ENCODE measurements at regions not wholly inside any gene's neighbourhood (a gene's known extent, or its start where the extent isn't known, plus 50 kb on each side); places are given as distances from the start of the nearest gene placed in this dataset.
"Not testable (repeated sequence)": the region's sequence is repeated elsewhere in the genome, so short reads cannot be mapped to it uniquely, and the experiment has no call there.

DNA sequence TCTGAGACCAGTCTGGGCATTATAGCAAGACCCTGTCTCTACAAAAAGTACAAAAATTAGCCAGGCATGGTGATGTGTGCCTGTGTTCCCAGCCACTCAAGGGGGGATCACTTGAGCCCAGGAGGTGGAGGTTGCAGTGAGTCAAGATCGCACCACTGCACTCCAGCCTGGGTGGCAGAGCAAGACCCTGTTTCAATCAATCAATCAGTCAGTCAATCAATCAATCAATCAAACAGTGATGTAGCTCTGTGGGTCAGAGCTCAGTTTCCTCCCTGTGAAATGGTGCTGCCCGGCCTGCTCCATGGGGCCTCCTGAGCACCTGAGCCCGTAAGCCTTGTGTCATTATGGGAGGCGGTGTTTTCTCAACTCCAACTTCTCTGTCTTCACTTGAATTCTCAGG is 167.1 kb upstream of the CIBAR2 start:
- no peak overlapping the region for H3K4me3 ChIP-seq (ENCODE audit: low read depth in 1 of 2, low read length in 2 of 2)
- H3K4me1 ChIP-seq (ENCODE audit: control insufficient read depth in 1 of 2, insufficient read depth in 2 of 2, low read length in 2 of 2), result peaks cover 0 to 4% of the 10 kb centered on the region in 2 donors
- H3K9me3 ChIP-seq (ENCODE audit: control insufficient read depth in 1 of 2, low read length in 2 of 2), result no peaks in the 10 kb centered on the region
- H3K27ac ChIP-seq (ENCODE audit: low read length), result no peak overlapping the region
- no peaks in the 10 kb centered on the region for H3K27me3 ChIP-seq (ENCODE audit: low read depth, low read length)
- no peaks in the 10 kb centered on the region for H3K36me3 ChIP-seq (ENCODE audit: control insufficient read depth in 1 of 2, insufficient read depth in 2 of 2, low read length in 2 of 2)

- Histone ChIP-seq H3K27ac (ENCODE audit: low read length) (no peak overlapping the region), H3K9me3 (ENCODE audit: control insufficient read depth in 1 of 2, low read length in 2 of 2) (no peaks in the 10 kb centered on the region), H3K4me1 (ENCODE audit: control insufficient read depth in 1 of 2, insufficient read depth in 2 of 2, low read length in 2 of 2) (peaks cover 0 to 4% of the 10 kb centered on the region in 2 donors), H3K27me3 (ENCODE audit: low read depth, low read length) (no peaks in the 10 kb centered on the region), H3K4me3 (ENCODE audit: low read depth in 1 of 2, low read length in 2 of 2) (no peak overlapping the region), H3K36me3 (ENCODE audit: control insufficient read depth in 1 of 2, insufficient read depth in 2 of 2, low read length in 2 of 2) (no peaks in the 10 kb centered on the region)
Observed at GRCh38 chr16:85279825-85280545, 167.7 kb upstream of the CIBAR2 start.

GRCh38 chr16:85281181-85281580 is 168.9 kb upstream of the CIBAR2 start:
- H3K27ac ChIP-seq (ENCODE audit: low read length), result no peak overlapping the region
- no peaks in the 10 kb centered on the region for H3K9me3 ChIP-seq (ENCODE audit: control insufficient read depth in 1 of 2, low read length in 2 of 2)
- no peaks in the 10 kb centered on the region for H3K36me3 ChIP-seq (ENCODE audit: control insufficient read depth in 1 of 2, insufficient read depth in 2 of 2, low read length in 2 of 2)
- no peak overlapping the region for H3K4me3 ChIP-seq (ENCODE audit: low read depth in 1 of 2, low read length in 2 of 2)
- peaks cover 4% of the 10 kb centered on the region in 2 donors for H3K4me1 ChIP-seq (ENCODE audit: control insufficient read depth in 1 of 2, insufficient read depth in 2 of 2, low read length in 2 of 2)
- no peaks in the 10 kb centered on the region for H3K27me3 ChIP-seq (ENCODE audit: low read depth, low read length)

GRCh38 chr16:85282842-85283241 is 170.6 kb upstream of the CIBAR2 start:
- Histone ChIP-seq H3K27ac (ENCODE audit: low read length) (no peak overlapping the region), H3K36me3 (ENCODE audit: control insufficient read depth in 1 of 2, insufficient read depth in 2 of 2, low read length in 2 of 2) (no peaks in the 10 kb centered on the region), H3K4me1 (ENCODE audit: control insufficient read depth in 1 of 2, insufficient read depth in 2 of 2, low read length in 2 of 2) (peaks cover 4 to 12% of the 10 kb centered on the region in 2 donors), H3K27me3 (ENCODE audit: low read depth, low read length) (no peaks in the 10 kb centered on the region), H3K9me3 (ENCODE audit: control insufficient read depth in 1 of 2, low read length in 2 of 2) (no peaks in the 10 kb centered on the region), H3K4me3 (ENCODE audit: low read depth in 1 of 2, low read length in 2 of 2) (no peak overlapping the region)

GRCh38 chr16:85283305-85284050 is 171.2 kb upstream of the CIBAR2 start:
- H3K4me1 ChIP-seq (ENCODE audit: control insufficient read depth in 1 of 2, insufficient read depth in 2 of 2, low read length in 2 of 2), result peaks cover 4 to 12% of the 10 kb centered on the region in 2 donors
- no peaks in the 10 kb centered on the region for H3K36me3 ChIP-seq (ENCODE audit: control insufficient read depth in 1 of 2, insufficient read depth in 2 of 2, low read length in 2 of 2)
- no peaks in the 10 kb centered on the region for H3K9me3 ChIP-seq (ENCODE audit: control insufficient read depth in 1 of 2, low read length in 2 of 2)
- no peaks in the 10 kb centered on the region for H3K27me3 ChIP-seq (ENCODE audit: low read depth, low read length)
- no peak overlapping the region for H3K4me3 ChIP-seq (ENCODE audit: low read depth in 1 of 2, low read length in 2 of 2)
- no peak overlapping the region for H3K27ac ChIP-seq (ENCODE audit: low read length)

GRCh38 chr16:85284141-85284817 is 172.0 kb upstream of the CIBAR2 start:
- no peaks in the 10 kb centered on the region for H3K9me3 ChIP-seq (ENCODE audit: control insufficient read depth in 1 of 2, low read length in 2 of 2)
- no peaks in the 10 kb centered on the region for H3K27me3 ChIP-seq (ENCODE audit: low read depth, low read length)
- H3K36me3 ChIP-seq (ENCODE audit: control insufficient read depth in 1 of 2, insufficient read depth in 2 of 2, low read length in 2 of 2), result no peaks in the 10 kb centered on the region
- no peak overlapping the region for H3K27ac ChIP-seq (ENCODE audit: low read length)
- H3K4me3 ChIP-seq (ENCODE audit: low read depth in 1 of 2, low read length in 2 of 2), result no peak overlapping the region
- peaks cover 3 to 14% of the 10 kb centered on the region in 2 donors for H3K4me1 ChIP-seq (ENCODE audit: control insufficient read depth in 1 of 2, insufficient read depth in 2 of 2, low read length in 2 of 2)

- Histone ChIP-seq H3K27ac (ENCODE audit: low read length) (no peak overlapping the region), H3K27me3 (ENCODE audit: low read depth, low read length) (no peaks in the 10 kb centered on the region), H3K4me1 (ENCODE audit: control insufficient read depth in 1 of 2, insufficient read depth in 2 of 2, low read length in 2 of 2) (peaks cover 0 to 19% of the 10 kb centered on the region in 2 donors), H3K4me3 (ENCODE audit: low read depth in 1 of 2, low read length in 2 of 2) (no peak overlapping the region), H3K36me3 (ENCODE audit: control insufficient read depth in 1 of 2, insufficient read depth in 2 of 2, low read length in 2 of 2) (no peaks in the 10 kb centered on the region), H3K9me3 (ENCODE audit: control insufficient read depth in 1 of 2, low read length in 2 of 2) (no peaks in the 10 kb centered on the region)
Observed at GRCh38 chr16:85285681-85286065, 173.4 kb upstream of the CIBAR2 start.

DNA sequence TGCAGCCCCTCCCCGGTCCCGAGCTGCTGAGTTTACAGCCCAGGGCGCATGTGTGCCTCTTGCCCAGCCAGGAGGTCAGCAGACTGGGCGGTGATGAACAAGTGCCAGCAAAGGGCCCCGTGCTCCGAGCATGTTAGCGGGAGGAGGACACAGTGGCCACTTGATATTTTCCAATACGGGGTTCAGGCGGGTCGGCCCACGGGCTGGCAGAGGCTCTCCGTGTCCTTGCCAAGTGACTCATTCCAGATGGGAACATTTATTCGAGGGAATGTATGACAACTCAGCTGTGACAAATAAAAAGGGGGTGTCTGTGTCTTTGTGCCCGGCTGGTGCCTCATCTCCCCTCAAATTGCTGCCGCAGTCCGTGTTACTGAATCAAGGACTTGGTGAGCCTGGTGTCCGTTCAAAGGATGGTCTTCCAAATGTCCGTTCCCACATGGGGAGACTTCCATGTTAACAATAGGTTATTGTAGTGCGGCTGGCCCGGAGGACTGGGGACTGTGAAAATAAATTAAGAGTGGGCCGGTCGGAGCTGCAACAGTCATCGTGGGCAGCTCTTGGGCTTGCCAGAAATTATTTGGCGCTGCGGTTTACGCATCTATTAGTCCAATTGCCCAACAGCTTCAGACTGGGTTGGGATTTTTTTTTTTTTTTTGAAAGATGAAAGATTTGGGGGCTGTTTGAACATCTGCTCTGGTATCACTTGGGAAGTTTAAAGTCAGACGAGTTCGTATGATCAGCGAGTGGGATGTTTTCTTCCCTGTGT is 174.0 kb upstream of the CIBAR2 start:
- no peaks in the 10 kb centered on the region for H3K9me3 ChIP-seq (ENCODE audit: control insufficient read depth in 1 of 2, low read length in 2 of 2)
- H3K4me3 ChIP-seq (ENCODE audit: low read depth in 1 of 2, low read length in 2 of 2), result no peak overlapping the region
- H3K36me3 ChIP-seq (ENCODE audit: control insufficient read depth in 1 of 2, insufficient read depth in 2 of 2, low read length in 2 of 2), result no peaks in the 10 kb centered on the region
- H3K4me1 ChIP-seq (ENCODE audit: control insufficient read depth in 1 of 2, insufficient read depth in 2 of 2, low read length in 2 of 2), result peaks cover 4 to 24% of the 10 kb centered on the region in 2 donors
- no peaks in the 10 kb centered on the region for H3K27me3 ChIP-seq (ENCODE audit: low read depth, low read length)
- H3K27ac ChIP-seq (ENCODE audit: low read length), result no peak overlapping the region

DNA sequence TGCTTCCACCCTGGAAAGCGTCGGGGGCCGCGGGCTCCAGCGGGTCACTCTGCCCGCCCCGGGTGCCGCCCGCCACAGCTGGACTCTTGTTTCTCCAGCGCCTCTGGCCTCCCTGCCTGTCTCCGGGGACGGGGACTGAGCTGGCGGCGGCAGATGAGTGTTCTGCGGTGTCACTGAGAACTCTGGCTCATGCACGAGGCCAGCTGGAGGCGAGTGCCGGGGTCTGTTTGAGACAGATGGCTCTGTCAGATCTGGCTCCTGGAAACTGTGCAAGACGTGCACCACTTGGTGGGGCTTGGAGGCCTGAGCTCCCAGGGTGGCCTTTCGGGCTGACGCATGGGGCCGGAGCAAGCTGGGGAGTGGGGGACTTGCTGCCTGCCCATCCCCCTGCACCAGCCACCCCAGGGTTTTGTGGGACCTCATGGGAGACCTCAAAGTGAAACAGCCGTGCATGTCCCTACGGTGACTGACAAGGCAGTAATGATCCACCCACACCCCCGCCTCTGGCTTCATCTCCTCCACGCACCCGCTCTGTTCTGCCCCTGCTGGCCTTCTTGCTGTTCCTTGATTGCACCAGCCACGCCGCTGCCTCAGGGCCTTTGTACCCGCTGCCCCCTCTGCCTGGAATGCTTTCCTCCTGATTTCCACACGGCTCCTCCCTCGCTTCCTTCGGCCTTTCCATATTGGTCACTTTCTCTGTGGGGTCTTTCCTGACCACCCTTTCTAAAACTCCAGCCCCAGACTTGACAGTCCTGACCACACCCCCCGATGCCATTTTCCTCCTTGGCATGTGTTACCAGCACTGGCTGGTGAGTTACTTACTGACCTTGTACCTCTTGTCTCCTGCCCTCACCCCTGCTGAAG is 174.9 kb upstream of the CIBAR2 start:
- Histone ChIP-seq H3K27ac (ENCODE audit: low read length) (no peak overlapping the region), H3K9me3 (ENCODE audit: control insufficient read depth in 1 of 2, low read length in 2 of 2) (no peaks in the 10 kb centered on the region), H3K36me3 (ENCODE audit: control insufficient read depth in 1 of 2, insufficient read depth in 2 of 2, low read length in 2 of 2) (no peaks in the 10 kb centered on the region), H3K4me1 (ENCODE audit: control insufficient read depth in 1 of 2, insufficient read depth in 2 of 2, low read length in 2 of 2) (peaks cover 4 to 31% of the 10 kb centered on the region in 2 donors), H3K27me3 (ENCODE audit: low read depth, low read length) (no peaks in the 10 kb centered on the region), H3K4me3 (ENCODE audit: low read depth in 1 of 2, low read length in 2 of 2) (no peak overlapping the region)

GRCh38 chr16:85287815-85288109 is 175.5 kb upstream of the CIBAR2 start:
- H3K36me3 ChIP-seq (ENCODE audit: control insufficient read depth in 1 of 2, insufficient read depth in 2 of 2, low read length in 2 of 2); H3K27ac ChIP-seq (ENCODE audit: low read length); H3K27me3 ChIP-seq (ENCODE audit: low read depth, low read length); H3K9me3 ChIP-seq (ENCODE audit: control insufficient read depth in 1 of 2, low read length in 2 of 2); H3K4me3 ChIP-seq (ENCODE audit: low read depth in 1 of 2, low read length in 2 of 2): not testable (repeated sequence)
- H3K4me1 ChIP-seq (ENCODE audit: control insufficient read depth in 1 of 2, insufficient read depth in 2 of 2, low read length in 2 of 2), result peaks cover 4 to 31% of the 10 kb centered on the region in 2 donors

All from muscle layer of duodenum (tissue), 2 donors.